ENCODE measurements at regions not wholly inside any gene's neighbourhood (a gene's known extent, or its start where the extent isn't known, plus 50 kb on each side); places are given as distances from the start of the nearest gene placed in this dataset.

DNA sequence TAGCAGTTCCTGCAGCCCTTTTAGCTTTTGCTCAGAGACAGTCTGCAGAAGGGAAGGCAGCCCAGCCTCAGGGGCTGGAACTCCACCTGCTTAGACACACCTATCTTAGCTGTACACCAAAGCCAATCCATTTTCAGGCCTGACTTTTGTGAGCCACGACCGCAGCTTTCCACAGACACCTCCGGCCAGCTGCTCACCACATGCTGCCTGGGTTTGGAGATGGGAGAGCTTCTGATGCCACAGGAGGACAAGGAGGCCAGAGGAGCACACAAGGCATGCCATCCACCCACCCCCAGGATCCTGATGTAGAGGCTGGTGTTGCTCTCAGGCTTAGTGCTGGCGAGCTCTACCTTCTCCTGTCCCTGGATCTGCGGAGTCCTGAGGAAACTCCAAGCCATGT lies 141.8 kb upstream of the NALF2 start:
- no peak for DNase-seq

DNA sequence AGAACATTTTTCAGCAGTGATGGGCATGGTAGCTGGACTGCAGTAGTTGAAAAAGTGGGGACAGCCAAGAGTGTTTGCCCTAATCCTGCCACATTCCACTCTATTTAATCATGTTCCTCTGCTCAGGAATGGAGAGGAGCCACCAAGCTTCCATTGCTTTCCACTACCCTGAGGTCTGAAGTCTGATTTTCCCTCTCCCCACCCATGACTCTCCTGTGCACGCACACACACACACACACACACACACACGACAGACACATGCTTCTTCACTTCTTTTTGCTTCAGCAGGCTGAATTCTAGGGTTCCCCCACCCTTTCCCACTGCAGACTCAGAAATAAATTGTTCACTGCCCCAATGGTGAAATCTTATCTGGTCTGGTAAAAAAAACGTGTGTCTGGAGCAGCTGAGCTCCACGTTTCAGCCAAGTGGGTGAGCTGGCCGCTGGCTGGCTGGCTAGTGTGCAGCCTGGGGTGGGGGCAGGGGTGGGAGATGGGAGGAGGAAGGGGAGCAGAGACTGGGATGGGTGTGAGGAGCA lies 142.7 kb upstream of the NALF2 start:
- no peak for DNase-seq

DNA sequence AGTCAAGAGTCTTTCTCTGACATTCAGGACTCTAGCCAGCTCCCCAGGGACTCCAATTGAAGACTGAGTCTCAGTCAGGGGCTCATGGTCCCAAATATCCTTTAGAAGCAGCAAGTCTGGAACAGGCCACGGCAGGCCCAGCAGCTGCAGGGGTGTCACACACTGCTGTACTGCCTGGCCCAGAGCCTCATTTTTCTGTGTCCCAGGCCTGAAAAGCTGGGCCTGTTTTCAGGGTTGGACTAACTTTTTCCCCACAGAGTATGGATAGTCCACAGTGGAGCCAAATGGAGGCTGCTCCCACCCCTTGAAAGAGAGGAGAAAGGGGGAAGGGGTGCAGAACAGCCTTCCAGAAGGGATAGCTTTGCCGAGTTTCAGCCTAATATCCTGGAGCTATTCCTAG lies 146.8 kb upstream of the NALF2 start:
- no peak for DNase-seq

DNA sequence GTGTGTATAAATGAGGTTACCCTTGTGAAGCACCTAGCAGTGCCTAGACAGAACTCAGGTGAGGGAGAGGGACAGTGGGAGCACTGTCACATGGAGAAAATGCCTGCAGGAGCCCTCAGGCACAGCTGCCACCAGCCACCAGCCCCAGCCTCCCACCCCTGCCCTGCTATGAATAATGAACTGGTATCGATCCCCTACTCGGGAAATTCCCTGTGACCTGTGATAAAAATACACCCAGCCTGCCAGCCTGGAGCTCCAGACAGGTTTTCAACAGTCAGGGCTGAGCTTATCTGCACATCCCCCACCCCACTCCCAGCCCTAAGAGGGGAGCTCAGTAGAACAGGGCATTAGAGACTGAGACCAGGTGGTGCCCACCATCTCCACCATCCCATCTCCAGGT lies 159.6 kb upstream of the PJA1 start:
- no peak for DNase-seq

DNA sequence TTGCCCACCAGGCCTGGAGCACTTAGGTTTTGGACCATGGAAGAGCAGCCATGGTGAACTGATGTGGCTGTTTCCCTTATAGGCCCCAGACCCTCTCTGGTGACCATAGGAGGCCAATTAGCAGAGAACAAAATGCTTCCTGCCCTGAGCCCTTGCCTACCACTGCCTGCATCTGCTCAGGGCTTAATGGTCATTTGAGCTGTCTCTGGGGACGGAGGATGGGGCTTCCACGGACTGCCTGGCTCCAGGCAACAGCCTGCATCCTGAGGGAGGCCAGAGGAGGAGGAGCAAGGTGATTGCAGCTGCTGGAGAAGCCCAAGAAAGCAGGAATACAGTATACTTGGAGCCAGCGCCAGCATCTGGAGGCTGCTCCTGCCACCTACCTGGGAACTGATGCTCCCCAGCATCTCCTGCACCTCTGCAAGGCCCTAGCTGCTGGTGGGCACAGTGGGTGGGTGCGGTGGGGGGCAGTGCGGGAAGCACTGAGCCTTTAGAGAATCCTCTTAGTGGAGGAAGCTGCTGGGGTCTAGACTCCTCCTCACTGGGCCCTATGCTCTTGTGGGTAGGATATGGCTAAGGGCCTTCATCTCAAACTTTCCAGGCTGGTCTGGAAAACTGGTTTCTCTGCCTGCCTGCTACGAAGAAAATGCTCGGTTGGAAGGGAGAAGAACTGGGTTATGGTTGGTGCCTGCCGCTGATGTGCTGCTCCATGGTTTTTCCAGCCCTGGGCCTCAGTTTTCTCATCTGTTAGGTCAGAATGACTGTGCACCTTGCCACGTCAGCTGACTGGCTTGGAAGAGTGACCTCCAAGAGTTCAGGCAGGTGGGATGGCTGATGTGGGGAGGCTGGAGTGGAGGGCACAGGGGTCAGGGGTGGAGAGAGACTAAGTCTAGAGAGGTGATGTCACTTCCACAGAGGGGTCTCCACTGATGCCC lies 158.8 kb upstream of the PJA1 start:
- peak; percentile 21 for DNase-seq

DNA sequence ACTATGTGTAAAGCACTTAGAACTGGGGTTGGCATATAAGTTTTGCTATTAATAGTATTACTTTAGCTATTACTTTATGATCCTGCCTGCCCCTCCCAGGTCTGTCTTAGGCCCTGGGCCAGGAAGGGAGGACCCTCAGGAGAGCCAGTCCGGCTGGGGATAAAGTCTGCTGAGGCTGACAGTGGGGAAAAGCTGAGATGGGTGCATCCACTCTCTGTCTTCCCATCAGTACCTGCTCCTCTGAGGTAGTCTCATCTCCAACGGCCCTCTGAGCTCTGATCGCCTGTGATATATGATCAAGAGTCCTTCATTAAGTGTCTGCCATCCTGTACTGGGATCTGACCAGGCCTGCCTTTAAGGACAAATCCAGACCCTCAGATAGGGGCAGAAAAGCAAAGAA lies 156.5 kb upstream of the PJA1 start:
- DNase-seq = no peak

DNA sequence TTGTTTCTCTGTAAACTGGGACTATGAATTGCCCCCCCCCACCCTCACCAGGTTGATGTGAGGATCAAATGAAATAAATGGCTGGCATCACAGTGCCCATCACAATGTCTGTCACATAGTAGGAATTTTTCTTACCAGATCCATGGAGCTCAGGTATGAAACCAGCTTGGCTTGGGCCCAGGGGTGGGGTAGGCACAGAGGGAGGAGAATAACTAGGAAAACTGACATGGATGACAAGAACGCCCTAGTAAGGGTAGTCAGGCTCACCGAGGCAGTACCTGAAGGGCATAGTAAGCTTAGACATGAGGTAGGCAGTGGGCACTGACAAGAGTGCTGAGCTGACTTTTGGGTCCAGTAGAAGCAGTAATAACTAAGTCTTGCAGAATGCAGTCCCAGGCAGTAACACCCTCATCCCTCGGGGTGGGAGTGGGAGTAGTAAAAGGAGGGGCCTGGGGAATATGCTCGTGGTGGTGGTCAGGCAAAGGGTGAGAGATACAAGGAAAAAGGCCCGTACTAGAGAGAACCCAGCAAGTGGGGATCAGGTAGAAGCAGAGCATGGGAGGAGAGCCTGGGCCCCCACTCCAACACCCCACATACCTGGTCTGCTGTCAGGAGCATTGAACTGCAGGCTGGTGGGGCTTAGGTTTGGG lies 155.9 kb upstream of the PJA1 start:
- DNase-seq = no peak

DNA sequence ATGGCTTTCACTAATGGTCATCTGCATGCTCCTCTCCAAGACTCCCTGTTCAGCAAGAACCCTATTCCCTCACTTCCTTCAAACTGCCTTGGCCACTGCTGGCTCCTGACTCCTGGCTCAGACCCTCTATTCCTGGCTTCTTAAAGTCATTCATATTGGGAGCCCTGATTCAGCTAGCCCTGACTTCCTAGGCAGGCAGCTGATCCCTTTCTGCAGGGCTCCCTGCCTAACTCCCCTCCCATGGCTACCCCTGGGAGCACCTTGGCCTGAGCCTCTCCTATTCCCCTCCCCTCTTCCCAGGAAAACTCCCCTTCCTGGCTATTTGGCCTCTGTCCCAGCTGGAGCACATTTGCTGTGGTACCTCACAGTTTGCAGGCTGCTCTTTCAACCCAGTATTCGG lies 154.9 kb upstream of the PJA1 start:
- no peak for DNase-seq

DNA sequence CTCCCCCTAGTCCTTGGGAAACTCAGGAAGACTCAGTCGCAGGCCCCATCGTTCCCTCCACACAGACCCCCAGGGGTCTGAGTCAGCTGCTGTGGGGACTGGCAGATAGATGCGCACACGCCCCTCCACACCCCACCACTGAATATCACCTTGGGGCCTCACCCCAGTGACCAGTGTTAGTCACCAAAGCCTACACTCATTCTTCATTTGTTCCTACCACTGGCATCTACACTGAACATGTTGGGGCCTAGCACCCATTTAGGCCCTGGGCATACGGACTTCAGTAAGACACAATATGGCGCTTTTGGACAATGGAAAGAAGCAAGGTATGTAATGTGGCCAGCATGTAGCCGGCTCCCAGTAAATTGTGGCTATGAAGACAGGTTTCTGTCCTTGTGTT lies 154.1 kb upstream of the PJA1 start:
- no peak for DNase-seq

DNA sequence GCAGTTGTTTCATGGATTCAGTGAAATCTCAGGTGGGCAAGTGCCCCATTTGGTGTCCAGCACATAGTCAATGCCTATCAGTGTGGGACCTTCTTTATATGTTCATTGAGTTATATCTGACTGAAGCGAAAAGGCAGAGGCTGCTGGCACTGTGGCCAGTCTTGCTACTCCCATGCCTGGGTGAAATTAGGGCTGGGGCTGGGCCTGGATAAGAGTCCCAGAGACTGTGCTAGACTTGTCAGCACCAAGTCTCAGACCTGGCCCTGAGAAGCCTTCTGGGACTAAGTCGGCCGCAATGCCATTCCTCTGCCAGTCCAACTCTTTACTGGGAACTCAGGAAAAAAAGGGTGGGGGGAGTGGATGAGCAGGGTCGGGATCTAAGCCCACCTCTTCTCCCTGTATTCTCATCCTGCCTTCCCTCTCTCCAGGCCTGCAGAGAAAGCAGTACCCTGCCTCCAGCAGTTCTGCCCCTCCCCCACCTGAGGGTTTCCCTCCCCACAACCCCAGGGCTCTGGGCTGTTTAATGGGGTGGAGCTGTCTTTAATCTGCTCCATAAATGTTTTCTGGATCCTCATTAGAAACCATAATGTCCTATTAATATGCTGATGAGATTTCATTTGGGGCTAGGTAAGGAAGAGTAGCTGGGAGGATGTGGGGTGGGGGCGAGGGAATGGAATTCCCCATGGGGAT lies 153.5 kb upstream of the PJA1 start:
- DNase-seq = no peak

DNA sequence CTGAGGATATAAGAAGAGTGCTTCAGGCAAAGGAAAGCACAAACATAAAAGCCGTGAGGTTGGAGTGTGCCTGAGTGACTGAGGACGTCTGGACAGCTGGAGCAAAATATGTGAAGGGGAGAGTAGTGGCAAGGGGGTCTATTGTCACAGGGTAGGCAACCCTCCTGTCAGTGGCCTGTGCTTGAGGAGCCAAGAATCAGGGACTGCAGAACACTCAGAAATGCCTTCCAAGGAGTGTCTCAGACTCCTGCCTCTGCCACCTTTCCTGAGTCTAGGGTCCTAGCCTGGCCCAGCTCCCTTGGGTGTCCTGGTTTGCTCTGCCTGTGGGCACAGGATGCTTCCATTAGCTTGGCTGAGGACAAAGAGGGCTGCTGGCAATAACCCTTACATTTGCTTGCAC lies 152.5 kb upstream of the PJA1 start:
- DNase-seq = no peak

DNA sequence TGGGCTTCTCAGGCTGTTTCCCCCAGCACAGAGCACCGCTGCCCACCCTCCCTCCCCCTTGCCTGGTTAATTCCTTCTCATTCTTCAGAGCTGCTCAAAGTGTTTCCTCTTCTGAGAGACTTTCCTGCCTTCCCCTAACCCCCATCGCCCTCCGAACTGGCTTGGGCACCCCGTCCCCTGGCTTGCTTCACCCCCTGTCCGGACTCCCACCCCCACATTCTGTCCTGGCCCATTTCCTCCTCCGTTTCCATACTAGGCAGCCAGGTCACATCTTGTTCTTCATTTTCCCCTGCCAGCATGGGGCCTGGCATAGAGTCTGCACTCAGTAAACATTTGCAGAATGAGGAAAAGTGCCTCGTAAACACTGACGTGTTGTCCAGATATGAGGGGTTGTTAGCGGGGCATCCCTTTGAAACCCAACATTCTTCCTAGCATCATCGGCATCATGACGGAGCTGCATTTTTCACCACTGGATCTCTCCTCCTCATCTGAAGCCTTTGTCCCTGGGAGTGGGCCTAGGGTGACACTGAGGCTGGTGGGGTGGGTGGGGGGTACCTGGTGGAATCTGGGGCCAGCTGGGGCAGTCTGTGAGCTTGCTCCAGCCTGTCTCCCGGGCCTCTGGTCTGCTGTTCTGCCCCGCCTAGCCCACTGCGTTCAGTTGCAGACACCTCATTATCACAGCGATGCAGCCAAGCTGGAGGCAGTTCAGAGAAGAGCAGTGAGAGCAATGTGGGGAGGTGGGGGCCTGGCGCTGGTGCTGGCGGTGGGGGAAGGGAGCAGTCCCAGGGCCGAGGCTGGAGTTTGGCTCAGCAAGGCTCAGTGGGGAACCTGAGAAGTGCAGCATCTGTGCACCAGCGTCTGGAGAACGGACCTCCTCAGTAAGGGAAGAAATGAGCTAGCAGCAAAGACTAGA lies 149.4 kb upstream of the PJA1 start:
- DNase-seq = no peak

DNA sequence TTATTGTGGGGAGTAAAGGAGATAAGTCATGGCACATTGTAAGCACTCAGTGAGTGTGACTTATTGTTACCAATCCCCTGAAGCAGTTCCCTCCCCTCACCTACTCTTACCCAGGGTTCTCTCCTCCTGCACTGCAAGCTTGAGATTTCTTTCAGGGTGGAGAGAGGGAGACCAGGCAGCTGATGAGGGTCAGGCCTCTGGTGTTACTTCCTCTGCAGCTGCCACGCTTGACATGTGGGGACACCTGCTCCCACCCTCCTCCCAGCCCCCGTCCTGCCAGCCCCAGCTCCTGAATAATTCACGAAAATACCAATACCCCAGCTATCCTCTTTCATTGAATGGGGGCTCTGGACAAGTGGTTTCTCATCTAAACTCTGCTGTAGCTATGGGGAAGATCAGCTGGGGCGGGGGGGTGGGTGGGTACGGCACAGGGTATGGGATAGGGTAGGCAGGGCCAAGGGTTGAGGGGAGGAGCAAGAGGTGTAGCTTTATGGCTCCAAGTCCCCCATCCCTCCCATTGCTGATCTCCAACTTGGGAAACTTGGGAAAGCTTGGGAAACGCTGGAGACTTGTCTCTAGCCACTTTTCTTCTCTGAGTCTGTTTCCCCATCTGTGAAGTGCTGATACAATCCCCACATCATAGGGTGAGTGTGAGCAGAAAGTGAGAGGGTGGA lies 148.5 kb upstream of the PJA1 start:
- no peak for DNase-seq

DNA sequence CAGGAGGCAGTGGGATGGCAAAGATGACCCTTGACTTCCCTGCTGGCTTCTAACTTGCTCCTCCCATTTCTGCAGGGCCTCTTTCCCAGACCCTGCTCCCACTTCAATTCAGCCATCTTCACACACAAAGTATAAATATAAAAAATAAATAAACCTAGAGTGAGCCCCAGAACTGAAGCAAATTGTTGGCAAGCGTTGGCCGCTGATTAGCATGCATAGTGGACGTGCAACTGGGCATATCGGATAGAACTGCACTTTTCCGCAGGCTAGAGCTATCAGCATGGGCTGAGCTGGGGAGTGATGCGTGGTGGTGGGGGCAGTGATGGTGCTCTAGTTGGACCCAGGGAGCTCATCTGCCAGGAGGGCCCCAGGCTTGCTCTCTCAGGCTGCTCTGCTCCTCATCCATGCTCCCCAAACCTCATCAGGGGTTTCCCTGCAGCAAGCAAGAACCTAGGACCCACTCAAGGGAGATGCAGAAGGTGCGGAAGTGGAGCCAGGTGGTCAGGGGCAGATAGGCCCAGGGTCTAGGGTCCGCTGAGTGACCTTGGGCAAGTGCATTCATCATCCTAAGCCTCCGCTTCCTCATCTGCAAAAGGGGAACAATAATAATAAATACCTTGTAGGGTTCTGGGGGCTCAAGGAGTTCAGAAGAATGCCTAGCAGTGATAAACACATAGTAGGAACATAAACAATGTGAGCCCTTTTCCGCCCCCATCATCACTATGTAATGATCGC lies 146.8 kb upstream of the PJA1 start:
- no peak for DNase-seq

DNA sequence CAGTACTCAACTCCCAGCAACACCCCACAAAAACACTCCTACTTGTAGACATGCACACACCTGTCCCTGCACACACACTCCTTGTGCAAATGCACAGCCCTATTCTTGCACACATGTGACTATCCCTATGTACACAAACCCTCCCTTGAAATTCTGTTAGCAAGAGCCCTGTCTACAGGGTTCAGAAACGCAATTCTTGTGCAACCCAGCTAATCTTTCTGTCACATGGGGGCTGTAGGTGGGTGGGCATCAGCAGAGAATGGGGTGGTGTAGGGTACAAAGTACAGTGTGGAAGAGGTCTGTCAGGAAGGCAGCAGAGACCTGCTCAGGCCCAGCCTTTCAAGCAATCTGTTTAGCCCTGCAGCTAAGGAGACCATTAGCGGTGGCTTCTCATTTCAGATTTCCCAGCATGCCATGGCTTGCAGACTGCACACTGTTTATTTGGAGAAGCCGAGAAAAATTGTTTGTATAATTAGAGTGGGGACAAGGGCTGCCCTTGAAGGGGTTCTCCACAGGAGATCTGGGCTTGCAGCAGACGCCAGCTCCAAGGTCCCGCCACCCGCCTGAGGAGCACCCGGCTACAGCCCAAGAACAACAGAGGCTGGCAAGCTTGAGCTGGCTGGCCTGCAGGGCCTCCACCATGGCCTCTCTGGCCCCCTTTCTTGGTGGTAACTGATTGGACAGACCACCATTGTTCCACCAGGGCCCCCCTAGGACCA lies 144.0 kb upstream of the PJA1 start:
- peak; percentile 40 for DNase-seq

DNA sequence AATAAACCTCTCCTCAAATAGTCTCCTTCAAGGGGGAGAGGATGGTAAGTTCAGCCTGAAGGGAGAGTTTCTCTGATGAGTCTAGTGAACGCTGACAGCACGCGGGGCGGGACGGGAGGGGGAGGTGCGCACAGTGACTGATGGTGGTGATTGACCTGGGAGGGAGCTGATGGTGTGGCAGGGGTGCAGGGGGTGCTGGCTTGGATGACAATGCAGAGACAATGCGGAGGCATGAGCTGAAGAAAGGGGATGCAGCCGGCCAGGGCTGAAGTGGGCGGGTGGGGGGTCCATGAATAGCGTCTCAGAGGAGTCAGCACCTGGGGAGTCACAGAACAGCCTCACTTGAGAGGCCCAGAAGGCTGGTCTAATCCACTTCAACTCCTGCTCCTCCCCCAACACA lies 142.5 kb upstream of the PJA1 start:
- DNase-seq = peak; percentile 14

DNA sequence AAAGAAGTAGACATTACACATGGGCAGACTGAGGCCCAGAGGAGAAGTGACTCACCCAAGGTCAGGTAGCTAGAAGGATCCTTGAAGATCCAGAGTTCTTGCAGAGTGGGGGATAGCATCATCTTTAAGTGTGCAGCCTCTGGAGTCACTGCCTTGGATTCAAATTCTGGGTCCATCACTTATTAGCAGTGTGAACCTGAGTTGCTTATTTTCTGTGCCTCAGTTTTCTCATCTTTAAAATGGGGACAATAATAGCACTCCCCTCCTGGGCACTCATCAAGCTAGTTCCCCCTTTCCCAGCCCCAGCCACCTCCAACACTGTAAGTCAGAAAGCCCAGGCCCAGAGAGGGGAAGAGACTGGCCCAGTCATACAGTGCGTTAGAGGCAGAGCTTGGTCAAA lies 141.8 kb upstream of the PJA1 start:
- no peak for DNase-seq

DNA sequence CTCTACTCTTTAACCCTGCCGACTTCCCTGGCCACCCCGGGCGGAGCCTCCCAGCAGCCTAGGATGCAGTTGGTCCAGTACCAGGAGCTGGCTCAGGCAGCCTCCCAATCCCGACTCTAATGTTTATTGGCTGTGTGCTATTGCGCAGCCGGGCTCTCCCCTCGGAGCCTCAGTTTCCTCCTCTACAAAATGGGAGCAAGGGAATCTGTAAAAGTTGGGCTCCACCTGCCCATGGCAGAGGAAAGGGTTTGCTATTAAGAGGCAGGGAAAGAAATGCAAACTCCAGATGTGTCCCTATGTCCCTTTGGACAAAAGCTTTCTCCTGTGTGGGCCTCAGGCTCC lies 140.8 kb upstream of the PJA1 start:
- no peak for DNase-seq

DNA sequence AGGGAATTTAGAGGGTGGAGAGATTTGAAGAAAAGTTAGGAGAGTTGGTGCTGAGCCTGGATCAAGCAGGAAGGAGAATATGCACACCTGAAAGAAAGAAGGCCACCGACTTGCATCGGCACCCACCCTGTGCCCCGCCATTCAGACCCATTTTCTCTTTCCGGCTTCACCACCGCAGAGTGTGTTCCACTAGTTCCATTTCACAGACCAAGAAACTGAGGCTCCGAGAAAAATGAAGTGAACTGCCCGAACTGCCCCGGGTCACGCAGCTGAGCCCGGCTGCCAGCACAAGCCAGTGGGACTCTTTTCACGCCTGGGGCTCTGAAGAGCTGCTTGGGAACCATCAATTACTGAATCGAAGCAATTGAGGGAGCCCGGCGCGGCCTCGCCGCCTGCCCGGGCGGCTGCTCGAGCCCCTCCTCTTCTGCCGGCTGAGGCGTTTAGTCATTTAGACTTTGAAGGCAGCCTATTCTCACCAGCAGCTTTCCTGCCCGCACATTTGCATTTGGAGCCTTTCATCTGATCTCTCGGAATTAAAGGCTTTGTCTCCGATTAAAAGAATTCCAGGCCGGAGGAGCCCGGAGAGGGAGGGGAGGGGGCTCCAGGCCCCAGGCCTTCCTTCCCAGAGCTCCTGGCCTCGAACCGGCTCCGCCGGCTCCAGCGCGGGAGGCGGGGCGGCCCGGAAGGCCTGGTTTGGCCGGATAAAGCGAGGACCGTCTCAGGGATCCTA lies 140.2 kb upstream of the PJA1 start:
- DNase-seq = no peak

DNA sequence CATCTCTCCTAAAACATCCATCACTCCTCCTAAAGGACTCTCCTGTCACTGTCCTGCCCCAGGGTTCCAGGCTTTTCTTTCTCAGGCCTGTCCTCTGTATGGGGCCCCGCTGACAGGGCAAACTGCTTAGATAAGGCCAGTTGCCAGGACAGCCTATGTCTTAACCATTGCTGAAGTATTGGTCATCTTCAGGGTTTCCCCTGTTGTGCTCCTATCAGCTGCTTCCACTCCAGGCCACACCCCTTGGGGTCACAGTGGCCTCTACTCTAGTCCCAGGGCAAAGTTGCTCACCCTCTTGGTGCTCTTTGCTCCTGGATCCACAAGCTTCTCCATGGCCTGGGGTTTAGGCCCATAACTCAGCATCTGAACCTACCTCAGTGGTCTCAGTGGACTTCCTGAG lies 138.0 kb upstream of the PJA1 start:
- DNase-seq = no peak

Measured in NCI-H1436 (cell line).